ENCODE measurements at regions not wholly inside any gene's neighbourhood (a gene's known extent, or its start where the extent isn't known, plus 50 kb on each side); places are given as distances from the start of the nearest gene placed in this dataset.

GRCh38 chr2:185628985-185629384, 109.6 kb upstream of the FSIP2 start:
- Histone ChIP-seq H3K4me3 (ENCODE audit: low read depth, low read length) (no peak overlapping the region), H2BK12ac (ENCODE audit: low read length) (no peak overlapping the region), H2BK120ac (ENCODE audit: insufficient read depth, low read length, poor library complexity) (no peak overlapping the region), H3K23ac (ENCODE audit: low read length) (no peak overlapping the region), H3K36me3 (ENCODE audit: control insufficient read depth in 1 of 2, insufficient read depth in 2 of 2, low read length in 2 of 2) (no peaks in the 10 kb centered on the region), H3K79me1 (ENCODE audit: low read length) (no peaks in the 10 kb centered on the region), H4K91ac (ENCODE audit: low read depth, low read length) (no peak overlapping the region), H2AFZ (ENCODE audit: insufficient read depth, low read length, poor library complexity) (no peak overlapping the region), H3K9ac (ENCODE audit: low read length) (no peak overlapping the region), H3K14ac (ENCODE audit: low read length) (no peak overlapping the region), H3K4me2 (ENCODE audit: low read length) (no peak overlapping the region), H2AK5ac (ENCODE audit: low read length) (no peak overlapping the region), H3K4me1 (ENCODE audit: control insufficient read depth in 1 of 2, insufficient read depth in 2 of 2, low read length in 2 of 2) (no peaks in the 10 kb centered on the region), H3K18ac (ENCODE audit: low read length) (no peak overlapping the region), H3K4ac (ENCODE audit: low read depth, low read length) (no peak overlapping the region), H2BK5ac (ENCODE audit: low read depth, low read length, poor library complexity) (no peak overlapping the region), H4K12ac (ENCODE audit: low read depth, low read length) (no peak overlapping the region), H4K8ac (ENCODE audit: low read depth, low read length) (peak overlapping the region; percentile 25), H3K79me2 (ENCODE audit: control insufficient read depth, insufficient read depth, low read length, poor library complexity) (no peaks in the 10 kb centered on the region), H3K27me3 (ENCODE audit: insufficient read depth, low read length) (no peaks in the 10 kb centered on the region), H3K27ac (ENCODE audit: low read depth, low read length) (no peak overlapping the region), H3K9me3 (ENCODE audit: insufficient read depth, low read depth, low read length) (no peaks in the 10 kb centered on the region)
- no CpG with 5 or more reads among the region's 5 CpGs for WGBS (ENCODE audit: extremely low coverage, insufficient coverage, insufficient read length)
- DNase-seq: peak; percentile 4 to 31

DNA sequence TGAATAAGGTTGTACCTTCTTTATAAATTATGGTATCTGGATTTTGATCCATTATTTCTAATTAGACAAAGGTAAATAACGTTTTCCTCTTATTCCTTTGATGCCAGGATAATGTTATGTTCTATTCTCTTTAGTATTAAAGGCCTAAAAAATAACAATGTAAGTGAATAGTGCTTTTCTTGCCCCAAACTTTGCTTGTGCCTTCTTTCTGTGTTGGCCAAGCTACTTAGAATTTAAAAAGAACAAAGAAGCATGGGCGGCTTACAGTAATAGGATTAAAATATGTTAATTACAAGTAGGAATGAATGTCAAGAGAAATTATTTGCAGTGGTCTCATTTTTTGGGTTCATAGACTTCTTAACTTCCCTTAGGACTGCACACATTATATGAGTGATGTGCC, 105.0 kb upstream of the FSIP2 start:
- no peaks in the 10 kb centered on the region for H3K36me3 ChIP-seq (ENCODE audit: control insufficient read depth in 1 of 2, insufficient read depth in 2 of 2, low read length in 2 of 2)
- H3K23ac ChIP-seq (ENCODE audit: low read length): no peak overlapping the region
- no peaks in the 10 kb centered on the region for H3K79me2 ChIP-seq (ENCODE audit: control insufficient read depth, insufficient read depth, low read length, poor library complexity)
- H2BK12ac ChIP-seq (ENCODE audit: low read length): no peak overlapping the region
- H2AK5ac ChIP-seq (ENCODE audit: low read length): no peak overlapping the region
- DNase-seq: no peak
- H4K8ac ChIP-seq (ENCODE audit: low read depth, low read length): no peak overlapping the region
- H4K91ac ChIP-seq (ENCODE audit: low read depth, low read length): no peak overlapping the region
- no peaks in the 10 kb centered on the region for H3K9me3 ChIP-seq (ENCODE audit: insufficient read depth, low read depth, low read length)
- no peak overlapping the region for H3K14ac ChIP-seq (ENCODE audit: low read length)
- H3K18ac ChIP-seq (ENCODE audit: low read length): no peak overlapping the region
- no peak overlapping the region for H4K12ac ChIP-seq (ENCODE audit: low read depth, low read length)
- no CpG with 5 or more reads among the region's 2 CpGs for whole genome bisulfite sequencing (ENCODE audit: extremely low coverage, insufficient coverage, insufficient read length)
- no peaks in the 10 kb centered on the region for H3K4me1 ChIP-seq (ENCODE audit: control insufficient read depth in 1 of 2, insufficient read depth in 2 of 2, low read length in 2 of 2)
- H3K4me3 ChIP-seq (ENCODE audit: low read depth, low read length): no peak overlapping the region
- no peaks in the 10 kb centered on the region for H3K27me3 ChIP-seq (ENCODE audit: insufficient read depth, low read length)
- H3K79me1 ChIP-seq (ENCODE audit: low read length): no peaks in the 10 kb centered on the region
- H2BK120ac ChIP-seq (ENCODE audit: insufficient read depth, low read length, poor library complexity): no peak overlapping the region
- no peak overlapping the region for H3K4me2 ChIP-seq (ENCODE audit: low read length)
- no peak overlapping the region for H3K9ac ChIP-seq (ENCODE audit: low read length)
- no peak overlapping the region for H3K4ac ChIP-seq (ENCODE audit: low read depth, low read length)
- H3K27ac ChIP-seq (ENCODE audit: low read depth, low read length): no peak overlapping the region
- H2BK5ac ChIP-seq (ENCODE audit: low read depth, low read length, poor library complexity): no peak overlapping the region
- no peak overlapping the region for H2AFZ ChIP-seq (ENCODE audit: insufficient read depth, low read length, poor library complexity)

GRCh38 chr2:185638771-185639170, 99.8 kb upstream of the FSIP2 start:
- Histone ChIP-seq H3K9me3 (ENCODE audit: insufficient read depth, low read depth, low read length) (no peaks in the 10 kb centered on the region), H4K91ac (ENCODE audit: low read depth, low read length) (no peak overlapping the region), H3K79me2 (ENCODE audit: control insufficient read depth, insufficient read depth, low read length, poor library complexity) (no peaks in the 10 kb centered on the region), H3K9ac (ENCODE audit: low read length) (no peak overlapping the region), H2BK12ac (ENCODE audit: low read length) (no peak overlapping the region), H3K23ac (ENCODE audit: low read length) (no peak overlapping the region), H4K12ac (ENCODE audit: low read depth, low read length) (no peak overlapping the region), H2AFZ (ENCODE audit: insufficient read depth, low read length, poor library complexity) (no peak overlapping the region), H2BK5ac (ENCODE audit: low read depth, low read length, poor library complexity) (no peak overlapping the region), H3K4ac (ENCODE audit: low read depth, low read length) (no peak overlapping the region), H3K4me1 (ENCODE audit: control insufficient read depth in 1 of 2, insufficient read depth in 2 of 2, low read length in 2 of 2) (no peaks in the 10 kb centered on the region), H3K79me1 (ENCODE audit: low read length) (no peaks in the 10 kb centered on the region), H2AK5ac (ENCODE audit: low read length) (no peak overlapping the region), H3K4me2 (ENCODE audit: low read length) (no peak overlapping the region), H3K36me3 (ENCODE audit: control insufficient read depth in 1 of 2, insufficient read depth in 2 of 2, low read length in 2 of 2) (no peaks in the 10 kb centered on the region), H3K27me3 (ENCODE audit: insufficient read depth, low read length) (no peaks in the 10 kb centered on the region), H3K18ac (ENCODE audit: low read length) (no peak overlapping the region), H2BK120ac (ENCODE audit: insufficient read depth, low read length, poor library complexity) (no peak overlapping the region), H3K27ac (ENCODE audit: low read depth, low read length) (no peak overlapping the region), H4K8ac (ENCODE audit: low read depth, low read length) (no peak overlapping the region), H3K14ac (ENCODE audit: low read length) (no peak overlapping the region), H3K4me3 (ENCODE audit: low read depth, low read length) (no peak overlapping the region)
- WGBS (ENCODE audit: extremely low coverage, insufficient coverage, insufficient read length): no CpG with 5 or more reads among the region's 3 CpGs
- DNase-seq: no peak

GRCh38 chr2:185640588-185640987, 98.0 kb upstream of the FSIP2 start:
- Histone ChIP-seq H2AK5ac (ENCODE audit: low read length) (no peak overlapping the region), H3K14ac (ENCODE audit: low read length) (no peak overlapping the region), H3K4me2 (ENCODE audit: low read length) (no peak overlapping the region), H4K8ac (ENCODE audit: low read depth, low read length) (no peak overlapping the region), H3K9ac (ENCODE audit: low read length) (no peak overlapping the region), H3K23ac (ENCODE audit: low read length) (no peak overlapping the region), H2BK12ac (ENCODE audit: low read length) (no peak overlapping the region), H4K91ac (ENCODE audit: low read depth, low read length) (no peak overlapping the region), H3K9me3 (ENCODE audit: insufficient read depth, low read depth, low read length) (no peaks in the 10 kb centered on the region), H3K4me1 (ENCODE audit: control insufficient read depth in 1 of 2, insufficient read depth in 2 of 2, low read length in 2 of 2) (no peaks in the 10 kb centered on the region), H3K27ac (ENCODE audit: low read depth, low read length) (no peak overlapping the region), H3K4ac (ENCODE audit: low read depth, low read length) (no peak overlapping the region), H2BK5ac (ENCODE audit: low read depth, low read length, poor library complexity) (no peak overlapping the region), H3K18ac (ENCODE audit: low read length) (no peak overlapping the region), H2AFZ (ENCODE audit: insufficient read depth, low read length, poor library complexity) (no peak overlapping the region), H3K36me3 (ENCODE audit: control insufficient read depth in 1 of 2, insufficient read depth in 2 of 2, low read length in 2 of 2) (no peaks in the 10 kb centered on the region), H3K4me3 (ENCODE audit: low read depth, low read length) (no peak overlapping the region), H3K79me2 (ENCODE audit: control insufficient read depth, insufficient read depth, low read length, poor library complexity) (no peaks in the 10 kb centered on the region), H3K27me3 (ENCODE audit: insufficient read depth, low read length) (no peaks in the 10 kb centered on the region), H2BK120ac (ENCODE audit: insufficient read depth, low read length, poor library complexity) (no peak overlapping the region), H3K79me1 (ENCODE audit: low read length) (no peaks in the 10 kb centered on the region), H4K12ac (ENCODE audit: low read depth, low read length) (no peak overlapping the region)
- no peak for DNase-seq
- WGBS (ENCODE audit: extremely low coverage, insufficient coverage, insufficient read length): no CpG with 5 or more reads among the region's 1 CpG

All from trophoblast cell (in vitro differentiated cells and primary cell).